PC-9 (cell line): ENCODE measurements at regions not wholly inside any gene's neighbourhood (a gene's known extent, or its start where the extent isn't known, plus 50 kb on each side); places are given as distances from the start of the nearest gene placed in this dataset.

Experiments used
- CTCF ChIP-seq: fragments of 200-600 bp; sonication (generic); conservative IDR thresholded peaks from 2 replicates; pipeline ENCODE4 v1.6.1; 2017; ENCODE audit warnings: mixed run types, antibody characterized with exemption, mild to moderate bottlenecking, moderate library complexity
- EZH2 ChIP-seq: fragments of 200-600 bp; sonication (generic); IDR thresholded peaks from 2 replicates; pipeline ENCODE4 v1.8.0; 2017; ENCODE audit warnings: antibody characterized with exemption, low read depth

- no peak for TF ChIP-seq CTCF
- TF ChIP-seq EZH2: no peak
These were observed 62.2 kb downstream of the NCOR2 start for GRCh38 chr12:124505001-124505818.
